ENCODE measurements at regions not wholly inside any gene's neighbourhood (a gene's known extent, or its start where the extent isn't known, plus 50 kb on each side); places are given as distances from the start of the nearest gene placed in this dataset.

GRCh38 chr21:15247613-15248012, 182.8 kb upstream of the NRIP1 start:
- DNase-seq, result no peak

DNA sequence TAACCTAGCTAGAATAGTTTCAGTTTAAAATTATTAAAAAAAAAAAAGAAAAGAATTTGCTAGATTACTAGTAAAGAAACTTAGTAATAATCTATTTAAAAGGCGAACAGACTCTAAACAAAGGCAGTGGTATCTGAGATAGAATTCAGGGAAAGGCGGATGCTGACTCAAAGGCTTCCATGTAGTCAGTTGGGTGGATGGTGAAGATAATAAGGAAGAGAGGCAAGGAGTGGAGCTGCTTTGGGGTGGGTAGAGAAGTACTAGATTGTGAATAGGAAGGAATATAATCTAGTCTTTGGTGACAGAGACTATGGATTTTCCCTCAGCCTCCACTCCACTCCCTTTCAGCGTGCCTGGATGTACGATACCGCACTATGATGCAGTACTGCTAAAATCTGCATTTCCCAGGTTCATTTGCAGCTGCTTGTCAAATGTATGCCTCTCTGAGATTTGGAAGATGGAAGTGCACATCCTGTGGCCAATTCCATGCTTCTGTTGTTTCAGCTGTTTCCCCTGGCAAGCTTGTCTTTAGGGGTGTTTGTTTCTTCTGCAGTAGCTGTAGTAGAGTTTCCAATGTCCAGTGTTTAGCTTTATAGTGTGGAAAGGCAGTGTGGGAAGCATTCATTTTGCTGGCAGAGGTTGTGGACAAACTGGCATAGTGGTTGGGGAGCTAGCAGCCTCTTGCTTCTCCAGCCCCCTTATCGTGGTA, 184.6 kb upstream of the NRIP1 start:
- no peak for DNase-seq

- no peak for DNase-seq
Measured at GRCh38 chr21:15250384-15250783, 185.6 kb upstream of the NRIP1 start.

DNA sequence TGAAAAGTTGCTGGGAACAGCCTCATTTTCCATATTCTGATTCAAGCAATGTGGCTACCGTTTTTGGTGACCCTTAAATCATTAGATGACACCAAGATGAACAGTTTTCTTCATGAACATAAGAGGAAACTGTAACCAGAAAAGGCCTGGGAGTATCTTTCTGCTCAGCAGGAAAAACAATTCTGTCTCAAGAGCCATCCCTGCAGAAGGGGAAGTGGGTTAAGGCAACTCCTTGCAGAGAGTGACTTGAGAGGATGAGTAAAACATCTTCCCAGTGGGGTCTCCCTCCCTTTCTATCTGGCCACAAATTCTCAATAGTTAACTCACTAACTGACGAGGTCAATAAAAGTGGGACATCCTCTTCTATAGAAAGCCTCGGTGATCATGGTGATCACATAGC, 187.6 kb upstream of the NRIP1 start:
- no peak for DNase-seq

DNA sequence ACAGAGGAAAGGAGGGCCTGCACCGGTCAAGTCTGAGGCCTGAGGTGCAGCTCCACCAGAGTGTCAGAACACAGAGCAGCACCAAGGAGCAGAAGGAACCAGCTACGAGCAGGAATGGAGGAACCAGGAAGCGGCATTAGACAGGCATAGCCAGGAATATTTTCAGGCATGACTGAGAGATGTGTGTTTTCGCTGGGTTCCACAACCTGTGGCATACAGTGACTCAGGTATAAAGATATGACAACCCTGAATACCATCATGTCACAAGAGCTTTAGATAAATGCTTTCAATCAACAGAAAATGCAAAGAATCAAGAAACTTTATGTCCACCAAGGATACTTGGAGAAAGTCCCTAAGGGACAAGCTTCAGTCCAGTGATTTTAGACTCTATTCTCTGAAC, 189.3 kb upstream of the NRIP1 start:
- DNase-seq, result no peak

GRCh38 chr21:15255261-15255660, 190.5 kb upstream of the NRIP1 start:
- DNase-seq, result no peak

DNA sequence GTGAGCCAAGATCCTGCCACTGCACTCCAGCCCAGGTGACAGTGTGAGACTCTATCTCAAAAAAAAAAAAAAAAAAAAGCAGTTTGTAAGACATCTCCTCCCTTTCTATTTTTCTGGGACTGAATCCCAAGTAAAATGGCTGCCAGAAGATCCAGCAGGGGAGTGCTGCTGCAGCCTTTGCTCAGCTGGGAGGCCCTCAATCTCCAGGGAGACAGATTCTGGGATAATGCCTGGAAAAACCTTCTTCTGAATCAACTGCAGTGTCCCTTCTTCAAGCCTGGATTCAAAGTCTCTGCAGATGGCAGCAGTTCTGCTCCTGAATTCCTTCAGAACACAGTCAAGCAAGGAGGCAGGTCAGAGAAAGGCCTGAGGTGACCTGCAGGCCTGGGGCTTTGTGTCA, 191.0 kb upstream of the NRIP1 start:
- no peak for DNase-seq

DNA sequence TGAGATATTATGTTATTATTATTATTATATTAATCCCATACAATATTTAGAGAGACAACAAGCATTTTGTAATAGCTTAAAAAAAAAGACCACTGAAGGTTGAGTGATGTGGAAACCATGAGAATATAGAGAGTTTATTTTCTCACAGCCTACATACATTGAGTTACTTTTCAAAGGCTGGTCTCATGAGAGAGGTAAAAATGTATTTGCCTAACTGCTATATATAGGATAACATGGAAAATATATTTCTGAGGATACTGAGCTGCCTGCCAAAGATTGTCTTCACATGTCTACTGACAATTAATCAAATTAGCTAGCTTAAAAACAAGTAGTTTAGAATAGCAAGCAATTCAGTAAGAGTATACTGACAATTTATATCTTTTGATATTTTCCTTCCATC, 192.2 kb upstream of the NRIP1 start:
- DNase-seq, result no peak

DNA sequence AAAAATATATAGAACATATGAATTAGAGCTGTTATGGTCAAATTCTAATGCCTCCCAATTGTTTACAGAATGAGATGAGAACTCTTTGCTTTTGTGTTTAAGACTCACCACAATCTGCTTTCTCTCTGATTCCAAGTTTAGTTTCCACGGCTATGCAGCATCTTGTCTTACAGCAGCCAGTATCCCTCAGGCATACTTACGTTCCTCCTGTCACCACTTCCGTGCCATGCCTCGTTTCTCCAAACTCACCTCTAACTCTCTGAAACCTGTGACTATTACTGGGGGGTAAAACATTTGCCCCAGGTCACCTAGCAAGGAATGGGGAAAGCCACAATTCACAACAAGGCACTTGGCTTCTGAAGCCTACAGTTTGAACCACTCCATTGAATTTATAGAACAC, 192.8 kb upstream of the NRIP1 start:
- no peak for DNase-seq

DNA sequence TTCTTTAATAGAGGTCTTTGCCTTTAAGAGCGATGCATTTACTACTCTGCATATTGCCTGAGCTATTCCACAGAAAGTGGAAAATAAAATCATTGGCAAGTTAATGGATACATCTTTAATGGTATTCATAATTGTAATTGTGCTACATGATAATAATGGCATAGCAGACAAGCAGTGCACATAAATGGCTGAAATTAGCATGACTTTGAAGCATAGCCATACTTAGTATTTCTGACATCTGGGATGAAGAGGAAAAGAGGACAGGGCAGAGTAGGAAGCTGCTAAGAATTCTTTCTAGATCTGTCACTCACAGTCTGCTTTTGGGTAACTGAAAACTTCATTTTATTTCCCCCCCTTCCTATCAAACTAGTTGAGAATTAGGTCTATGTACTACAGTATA, 195.0 kb upstream of the NRIP1 start:
- DNase-seq, result no peak

DNA sequence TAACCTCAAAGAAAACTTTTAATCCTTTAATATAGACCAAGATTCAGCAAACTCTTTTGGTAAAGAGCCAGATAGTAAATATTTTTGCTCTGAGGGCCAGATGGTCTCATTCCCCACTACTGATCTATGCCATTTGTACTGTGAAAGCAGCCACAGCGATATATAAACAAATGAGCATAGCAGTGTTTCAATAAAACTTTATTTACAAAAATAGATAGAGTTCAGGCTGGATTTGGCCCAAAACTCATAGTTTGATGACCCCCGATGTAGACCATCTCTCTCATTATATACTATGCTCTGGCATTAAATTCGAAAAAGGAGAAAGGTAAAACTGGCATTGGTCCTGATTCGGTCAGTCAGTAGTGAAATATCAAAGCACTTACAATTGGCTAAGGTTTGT, 195.8 kb upstream of the NRIP1 start:
- no peak for DNase-seq

GRCh38 chr21:15264084-15264665, 199.4 kb upstream of the NRIP1 start:
- no peak for DNase-seq

- no peak for DNase-seq
Measured at GRCh38 chr21:15272171-15272570, 207.4 kb upstream of the NRIP1 start.

DNA sequence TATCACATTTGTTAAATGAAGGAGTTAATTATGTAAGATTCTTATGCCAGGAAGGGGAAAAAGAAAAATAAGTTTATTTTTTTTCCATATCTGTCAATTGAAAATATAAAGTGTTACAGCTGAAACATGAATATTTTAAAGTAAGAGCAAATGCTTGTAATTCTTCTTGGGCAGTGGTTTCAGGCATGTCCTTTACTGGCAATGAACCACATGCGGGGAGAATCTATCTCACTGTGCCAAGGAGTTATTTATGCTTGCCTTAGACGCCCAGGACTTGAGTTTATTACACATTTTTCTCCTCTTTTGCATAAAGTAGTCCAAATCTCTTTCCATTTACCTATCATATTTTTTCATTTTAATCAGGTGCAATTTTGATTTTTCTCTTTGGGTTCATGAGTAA, 207.8 kb upstream of the NRIP1 start:
- no peak for DNase-seq

DNA sequence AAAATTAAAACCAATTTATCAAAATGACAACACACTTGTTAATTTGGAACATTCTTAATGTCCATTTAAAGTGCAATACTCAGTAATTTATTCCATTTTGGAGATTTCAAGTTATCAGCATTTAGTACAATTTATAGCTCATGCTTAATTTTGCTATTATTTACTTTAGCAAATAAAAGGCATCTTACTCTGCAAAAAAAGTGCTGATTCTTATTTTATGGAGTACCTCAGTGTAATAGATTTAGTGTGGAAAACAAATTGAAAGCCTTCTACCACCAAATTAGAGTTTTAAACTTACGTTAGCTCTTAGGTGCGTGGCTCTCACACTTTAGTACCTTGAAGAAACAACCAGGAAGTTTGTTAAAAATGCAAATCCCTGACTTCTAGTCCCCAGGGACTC, 208.4 kb upstream of the NRIP1 start:
- DNase-seq, result no peak

GRCh38 chr21:15274701-15275485, 210.1 kb upstream of the NRIP1 start:
- DNase-seq, result no peak

GRCh38 chr21:15275615-15276235, 210.9 kb upstream of the NRIP1 start:
- DNase-seq, result no peak

DNA sequence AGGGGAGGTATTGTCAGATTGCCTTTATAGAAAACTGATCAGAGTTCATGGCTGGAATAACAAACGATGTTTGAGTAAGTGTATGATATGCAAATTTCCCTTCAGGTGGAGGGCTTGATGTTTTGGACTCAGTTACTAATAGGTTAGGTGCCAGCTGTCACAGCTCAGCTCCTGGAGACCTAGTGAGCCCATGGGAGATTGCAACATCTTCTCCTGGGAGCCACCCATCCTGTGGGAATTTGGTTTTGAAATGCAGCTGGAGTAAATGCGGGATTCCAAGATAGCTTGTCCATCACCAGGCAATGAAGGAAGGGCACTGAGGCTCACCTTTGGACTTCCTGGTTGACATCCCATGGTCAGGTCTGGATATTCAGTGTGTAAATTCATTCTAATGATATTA, 211.4 kb upstream of the NRIP1 start:
- DNase-seq, result no peak

DNA sequence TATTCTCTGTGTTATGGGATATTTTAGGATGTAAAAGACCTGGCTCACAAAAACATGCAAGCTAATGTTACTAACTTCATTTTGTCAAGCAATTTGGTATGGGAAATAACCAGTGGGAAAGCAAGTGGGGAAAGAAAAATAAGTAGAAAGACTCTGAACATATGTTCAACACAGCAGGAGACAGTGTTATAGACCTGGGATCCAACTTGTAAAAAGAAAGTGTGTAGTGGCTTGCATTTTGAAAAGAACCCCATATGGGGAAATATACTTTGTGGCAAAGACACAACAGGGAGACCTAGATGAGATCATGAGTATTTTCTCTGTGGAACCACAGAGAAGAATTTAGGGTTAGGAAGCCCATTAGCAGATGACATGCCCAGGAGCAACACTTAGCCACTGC, 212.7 kb upstream of the NRIP1 start:
- DNase-seq, result no peak

DNA sequence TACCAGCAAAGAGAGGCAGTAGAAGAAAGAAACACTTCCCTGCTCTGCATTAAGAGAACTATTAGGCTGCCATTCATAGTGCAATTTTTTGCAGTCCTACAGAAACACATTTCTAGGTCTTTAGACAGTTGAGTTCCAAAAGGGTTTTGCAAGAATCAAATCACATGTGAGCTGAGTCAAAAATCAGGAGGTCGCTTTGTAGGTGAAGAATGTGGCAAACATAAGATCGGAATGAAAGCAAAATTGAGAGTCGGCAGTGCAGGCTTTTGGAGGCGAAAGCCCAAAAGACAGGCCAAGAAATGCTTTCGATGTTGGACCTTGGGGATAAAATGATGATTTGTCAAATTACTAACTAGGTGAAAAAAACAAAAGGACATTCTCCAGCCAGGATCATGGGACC, 213.5 kb upstream of the NRIP1 start:
- no peak for DNase-seq

DNA sequence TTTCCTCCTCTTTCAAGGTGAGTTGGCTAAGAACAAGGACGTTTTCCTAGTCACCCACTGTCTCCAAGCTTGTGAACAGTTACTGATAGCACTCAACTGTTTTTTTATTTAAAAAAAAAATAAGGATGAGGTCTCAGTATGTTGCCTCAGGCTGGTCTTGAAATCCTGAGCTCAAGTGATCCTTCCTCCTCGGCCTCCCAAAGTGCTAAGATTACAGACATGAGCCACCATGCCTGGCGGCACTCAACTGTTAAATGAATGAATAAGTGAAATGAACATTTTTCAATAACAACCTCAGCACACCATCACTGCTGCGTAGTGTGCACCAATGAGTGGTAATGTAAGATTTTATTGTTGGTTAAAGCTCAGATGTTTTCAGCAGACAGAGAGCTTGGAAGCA, 214.1 kb upstream of the NRIP1 start:
- DNase-seq, result no peak

DNA sequence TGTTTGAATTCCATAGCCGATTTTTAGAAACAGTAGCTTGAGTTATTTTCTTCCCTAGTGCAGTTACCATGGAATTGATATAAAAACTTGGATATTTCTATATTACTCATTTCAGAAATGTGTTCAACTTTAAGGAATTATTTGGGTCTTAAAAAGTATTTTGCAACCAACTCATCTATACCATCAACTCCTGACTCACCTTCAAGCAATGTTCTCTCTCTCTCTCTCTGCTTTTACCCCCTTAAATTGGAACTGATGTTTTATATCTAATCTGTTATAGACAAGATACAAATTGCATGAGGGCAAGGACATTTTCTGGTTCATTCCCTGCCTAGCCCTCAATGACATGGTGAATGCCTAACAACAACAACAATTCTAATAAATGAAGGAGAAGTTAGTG, 214.7 kb upstream of the NRIP1 start:
- no peak for DNase-seq

- DNase-seq, result no peak
Measured at GRCh38 chr21:15281714-15282113, 216.9 kb upstream of the NRIP1 start.

DNA sequence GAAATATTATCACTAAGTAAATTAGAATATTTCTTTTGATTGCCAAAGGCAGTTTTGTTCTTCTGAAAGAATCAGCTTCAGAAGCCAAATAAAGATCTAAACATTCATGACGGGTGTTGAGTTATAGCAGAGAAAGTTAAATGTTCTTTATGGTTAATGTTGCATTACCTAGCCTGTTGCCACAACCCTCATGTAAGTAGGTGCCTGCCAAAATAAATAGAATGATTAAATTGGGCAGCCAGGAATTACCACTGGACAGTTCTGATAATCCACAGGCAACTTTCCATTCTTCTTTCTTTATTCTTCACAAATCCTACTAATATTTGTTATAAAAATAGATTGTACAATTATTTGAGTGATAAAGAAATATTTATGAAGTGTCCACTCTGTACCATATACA, 217.9 kb upstream of the NRIP1 start:
- DNase-seq, result no peak
